22Rv1 (cell line): ENCODE measurements at regions not wholly inside any gene's neighbourhood (a gene's known extent, or its start where the extent isn't known, plus 50 kb on each side); places are given as distances from the start of the nearest gene placed in this dataset.

Experiments
- H3K27ac ChIP-seq: fragments of 450-650 bp; 2 replicates; pipeline ENCODE4 v1.5.1; 2017
- CTCF ChIP-seq: fragments of 450-650 bp; IDR thresholded peaks from 2 replicates; pipeline ENCODE4 v1.5.1; 2017; ENCODE audit warnings: mild to moderate bottlenecking
- ZFX ChIP-seq: fragments of 450-650 bp; IDR thresholded peaks from 2 replicates; pipeline ENCODE4 v1.6.1; 2017; ENCODE audit warnings: antibody characterized with exemption, borderline replicate concordance

- no peak for TF ChIP-seq ZFX
- no peak for TF ChIP-seq CTCF
- H3K27ac ChIP-seq: no peak overlapping the region
Measured at GRCh38 chr11:13881226-13881905, 81.2 kb upstream of the SPON1 start.

- H3K27ac ChIP-seq: no peak overlapping the region
- TF ChIP-seq CTCF: no peak
- no peak for TF ChIP-seq ZFX
Measured at GRCh38 chr11:13883042-13883441, 79.5 kb upstream of the SPON1 start.

GRCh38 chr11:13883589-13883988 lies 78.9 kb upstream of the SPON1 start:
- TF ChIP-seq CTCF (no peak), ZFX (no peak)
- H3K27ac ChIP-seq: no peak overlapping the region

- TF ChIP-seq ZFX: no peak
- no peak for TF ChIP-seq CTCF
Measured at GRCh38 chr11:13884158-13884799, 78.2 kb upstream of the SPON1 start.

GRCh38 chr11:13885083-13885482 lies 77.4 kb upstream of the SPON1 start:
- no peak overlapping the region for H3K27ac ChIP-seq
- TF ChIP-seq CTCF: no peak
- no peak for TF ChIP-seq ZFX

More at GRCh38 chr11:13884158-13884799, 78.2 kb upstream of the SPON1 start:
- no peak overlapping the region for H3K27ac ChIP-seq

- no peak overlapping the region for H3K27ac ChIP-seq
- TF ChIP-seq CTCF: no peak
- TF ChIP-seq ZFX: no peak
Measured at GRCh38 chr11:13889552-13890249, 72.8 kb upstream of the SPON1 start.

GRCh38 chr11:13891911-13892310 lies 70.6 kb upstream of the SPON1 start:
- TF ChIP-seq CTCF: no peak
- TF ChIP-seq ZFX: no peak
- H3K27ac ChIP-seq: no peak overlapping the region
